ENCODE measurements at regions not wholly inside any gene's neighbourhood (a gene's known extent, or its start where the extent isn't known, plus 50 kb on each side); places are given as distances from the start of the nearest gene placed in this dataset.
"Not testable (repeated sequence)": the region's sequence is repeated elsewhere in the genome, so short reads cannot be mapped to it uniquely, and the experiment has no call there.

DNA sequence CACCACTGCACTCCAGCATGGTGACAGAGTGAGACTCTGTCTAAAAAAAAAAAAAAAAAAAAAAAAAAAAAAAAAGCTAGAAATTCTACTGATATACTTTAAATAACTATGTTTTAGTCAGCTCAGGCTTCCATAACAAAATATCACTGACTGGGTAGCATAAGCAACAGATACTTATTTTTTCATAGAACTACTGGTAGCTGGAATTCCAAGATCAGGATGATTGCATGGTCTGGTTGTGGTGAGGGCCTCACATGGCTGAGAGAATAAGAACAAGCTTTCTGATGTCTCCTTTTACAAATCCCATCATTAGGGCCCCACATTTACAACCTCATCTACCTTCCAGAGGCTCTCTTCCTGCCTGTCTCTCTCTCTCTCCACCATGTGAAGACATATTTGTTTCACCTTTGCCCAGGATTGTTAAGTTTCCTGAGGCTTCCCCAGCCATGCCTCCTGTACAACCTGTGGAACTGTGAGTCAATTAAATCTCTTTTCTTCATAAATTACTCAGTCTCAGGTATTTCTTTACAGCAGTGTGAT lies 126.7 kb upstream of the SEMA3C start:
- Histone ChIP-seq H3K27ac (no peak overlapping the region), H3K4me3 (no peak overlapping the region), H3K9me3 (peaks cover 0 to 16% (median 11%) of the 10 kb centered on the region in 4 donors), H3K36me3 (no peaks in the 10 kb centered on the region), H3K4me1 (no peaks in the 10 kb centered on the region), H3K27me3 (no peaks in the 10 kb centered on the region)
- intact Hi-C loops (cut with DNase I; ENCODE audit: low total_unique reads): no loop called here
- TF ChIP-seq POLR2AphosphoS5 (IDR thresholded peaks at IDR 0.05) (no peak), EP300 (IDR thresholded peaks at IDR 0.05) (no peak), POLR2A (IDR thresholded peaks at IDR 0.05) (no peak), CTCF (IDR thresholded peaks at IDR 0.05) (no peak)
- no peak for DNase-seq

DNA sequence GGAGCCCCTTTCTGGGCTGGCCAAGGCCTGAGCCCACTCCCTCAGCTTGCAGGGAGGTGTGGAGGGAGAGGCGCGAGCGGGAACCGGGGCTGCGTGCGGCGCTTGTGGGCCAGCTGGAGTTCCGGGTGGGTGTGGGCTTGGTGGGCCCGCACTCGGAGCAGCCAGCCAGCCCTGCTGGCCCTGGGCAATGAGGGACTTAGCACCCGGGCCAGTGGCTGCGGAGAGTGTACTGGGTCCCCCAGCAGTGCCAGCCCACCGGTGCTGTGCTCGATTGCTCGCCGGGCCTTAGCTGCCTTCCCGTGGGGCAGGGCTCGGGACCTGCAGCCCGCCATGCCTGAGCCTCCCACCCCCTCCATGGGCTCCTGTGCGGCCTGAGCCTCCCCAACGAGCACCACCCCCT lies 123.8 kb upstream of the SEMA3C start:
- H3K27me3 ChIP-seq; H3K27ac ChIP-seq; DNase-seq; H3K4me3 ChIP-seq; intact Hi-C loops (cut with DNase I; ENCODE audit: low total_unique reads); H3K4me1 ChIP-seq; H3K36me3 ChIP-seq: not testable (repeated sequence)
- WGBS, 5 donors: 86 to 100% (median 96%) methylated on average over 3 to 21 of the region's 21 CpGs
- H3K9me3 ChIP-seq: peaks cover 0 to 15% (median 11%) of the 10 kb centered on the region in 4 donors

- Histone ChIP-seq H3K9me3 (no peaks in the 10 kb centered on the region), H3K27me3 (no peaks in the 10 kb centered on the region), H3K4me1 (no peaks in the 10 kb centered on the region), H3K36me3 (no peaks in the 10 kb centered on the region), H3K4me3 (no peak overlapping the region), H3K27ac (no peak overlapping the region)
- TF ChIP-seq POLR2A (IDR thresholded peaks at IDR 0.05) (no peak), CTCF (IDR thresholded peaks at IDR 0.05) (no peak), EP300 (IDR thresholded peaks at IDR 0.05) (no peak), POLR2AphosphoS5 (IDR thresholded peaks at IDR 0.05) (no peak)
- DNase-seq: peak in 1 of 2 donors; percentile 20
- 68 to 100% (median 79%) methylated on average over 1 of the region's 1 CpG for WGBS, 5 donors
- intact Hi-C loops (cut with DNase I; ENCODE audit: low total_unique reads): no loop called here
Measured at GRCh38 chr7:81040496-81040895, 121.6 kb upstream of the SEMA3C start.

GRCh38 chr7:81036871-81037270 lies 118.0 kb upstream of the SEMA3C start:
- no peak for TF ChIP-seq POLR2AphosphoS5 (IDR thresholded peaks at IDR 0.05)
- TF ChIP-seq CTCF (IDR thresholded peaks at IDR 0.05): no peak
- no peak for TF ChIP-seq POLR2A (IDR thresholded peaks at IDR 0.05)
- TF ChIP-seq EP300 (IDR thresholded peaks at IDR 0.05): no peak
- Histone ChIP-seq H3K4me1 (no peaks in the 10 kb centered on the region), H3K27me3 (no peaks in the 10 kb centered on the region), H3K27ac (no peak overlapping the region), H3K9me3 (no peaks in the 10 kb centered on the region), H3K4me3 (no peak overlapping the region), H3K36me3 (no peaks in the 10 kb centered on the region)
- DNase-seq: no peak
- intact Hi-C loops (cut with DNase I; ENCODE audit: low total_unique reads): no loop called here

DNA sequence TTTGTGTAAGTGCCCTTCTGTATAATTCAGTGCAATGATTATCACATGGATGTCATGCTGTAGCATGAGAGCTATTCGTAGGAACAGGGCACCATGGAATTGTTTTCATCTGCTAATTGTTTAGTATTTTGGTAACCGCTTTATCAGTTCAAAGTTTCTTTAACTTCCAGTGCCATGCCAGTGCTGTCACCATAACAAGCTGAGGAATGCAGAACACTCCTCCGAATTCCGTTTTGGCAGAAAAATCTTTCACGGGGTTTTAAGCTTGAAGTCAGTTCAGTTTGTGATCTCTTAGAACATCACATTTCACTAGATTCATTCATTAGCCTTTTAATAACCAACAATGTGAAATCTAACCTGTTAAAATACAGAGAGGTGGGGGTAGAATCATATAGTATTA lies 117.2 kb upstream of the SEMA3C start:
- Histone ChIP-seq H3K4me1 (no peaks in the 10 kb centered on the region), H3K36me3 (no peaks in the 10 kb centered on the region), H3K27ac (no peak overlapping the region), H3K27me3 (no peaks in the 10 kb centered on the region), H3K4me3 (no peak overlapping the region), H3K9me3 (no peaks in the 10 kb centered on the region)
- no peak for DNase-seq
- TF ChIP-seq POLR2AphosphoS5 (IDR thresholded peaks at IDR 0.05): no peak
- TF ChIP-seq POLR2A (IDR thresholded peaks at IDR 0.05): no peak
- TF ChIP-seq CTCF (IDR thresholded peaks at IDR 0.05): no peak
- no peak for TF ChIP-seq EP300 (IDR thresholded peaks at IDR 0.05)
- WGBS, 5 donors: 53 to 82% (median 79%) methylated on average over 5 of the region's 5 CpGs
- intact Hi-C loops (cut with DNase I; ENCODE audit: low total_unique reads): no loop called here
